Mesenteric fat pad (tissue), 1 donor: ENCODE measurements at regions not wholly inside any gene's neighbourhood (a gene's known extent, or its start where the extent isn't known, plus 50 kb on each side); places are given as distances from the start of the nearest gene placed in this dataset.

Experiments used
- DNase-seq: peaks from one replicate; pipeline ENCODE4 v3.0.0-alpha.2; 2020; ENCODE audit warnings: low spot score
- donor health status: DM: yes; HTN: yes; CAD: no.

DNA sequence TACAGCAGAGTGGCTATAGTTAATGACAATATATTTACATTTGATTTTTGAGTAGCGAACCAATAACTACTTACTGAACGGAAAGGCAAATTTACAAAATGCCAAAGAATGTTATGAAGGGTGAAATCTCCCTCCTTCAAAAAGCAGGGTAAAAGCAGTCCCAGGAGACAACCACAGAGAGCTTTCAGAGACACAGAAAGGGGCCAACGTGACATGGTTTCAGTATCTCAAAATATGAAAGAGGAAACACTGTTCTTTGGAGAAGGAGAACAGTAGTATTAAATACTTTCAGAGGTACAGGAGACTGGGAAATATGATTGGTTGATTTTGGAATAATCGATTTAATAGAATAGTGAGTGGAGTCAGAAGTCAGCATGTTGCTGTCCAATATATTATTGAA lies 52.3 kb upstream of the ROBO1 start:
- no peak for DNase-seq

GRCh38 chr3:79818015-79818414 lies 50.2 kb upstream of the ROBO1 start:
- DNase-seq: no peak
